Upper lobe of right lung (tissue), 1 donor: ENCODE measurements at regions not wholly inside any gene's neighbourhood (a gene's known extent, or its start where the extent isn't known, plus 50 kb on each side); places are given as distances from the start of the nearest gene placed in this dataset.

ENCODE experiments used
- ATAC-seq: fragments of 200-7000 bp; cut with Tn5 transposase; one replicate; pipeline ENCODE4 v1.9.1; 2020; ENCODE audit warnings: mild to moderate bottlenecking, moderate library complexity
- DNase-seq: peaks from one replicate; pipeline ENCODE4 v3.0.0-alpha.2; 2020
- H3K27ac ChIP-seq: fragments of 200-600 bp; one replicate; pipeline ENCODE4 v1.8.0; 2022
- H3K27me3 ChIP-seq: fragments of 200-600 bp; one replicate; pipeline ENCODE4 v1.8.0; 2022; ENCODE audit warnings: mild to moderate bottlenecking
- H3K36me3 ChIP-seq: fragments of 200-600 bp; one replicate; pipeline ENCODE4 v1.8.0; 2022
- H3K4me1 ChIP-seq: fragments of 200-600 bp; one replicate; pipeline ENCODE4 v1.8.0; 2022
- H3K4me3 ChIP-seq: fragments of 200-600 bp; one replicate; pipeline ENCODE4 v1.8.0; 2022; ENCODE audit warnings: mild to moderate bottlenecking
- H3K9me3 ChIP-seq: fragments of 200-600 bp; one replicate; pipeline ENCODE4 v1.8.0; 2022
- intact Hi-C: fragments of 100-400 bp; cut with DNase I; formaldehyde crosslinking; loops from one replicate; pipeline ENCODE4 v1.11.0; 2022
- TF ChIP-seq, protein P1 (sequence below): fragments of 200-600 bp; IDR thresholded peaks from one replicate; pipeline ENCODE4 v1.8.0; 2022; ENCODE audit warnings: antibody characterized with exemption
- donor health status: DM: no; HTN: yes; CAD: no; lungs with severe emphysema.

GRCh38 chr2:8580316-8581233 is 101.3 kb upstream of the ID2 start:
- Histone ChIP-seq H3K9me3 (no peaks in the 10 kb centered on the region), H3K36me3 (no peaks in the 10 kb centered on the region), H3K27me3 (no peaks in the 10 kb centered on the region), H3K27ac (no peak overlapping the region), H3K4me3 (no peak overlapping the region), H3K4me1 (peaks cover 21% of the 10 kb centered on the region)
- DNase-seq (no peak), ATAC-seq (no peak)
- intact Hi-C loops, result no loop called here
- TF ChIP-seq, protein P1, sequence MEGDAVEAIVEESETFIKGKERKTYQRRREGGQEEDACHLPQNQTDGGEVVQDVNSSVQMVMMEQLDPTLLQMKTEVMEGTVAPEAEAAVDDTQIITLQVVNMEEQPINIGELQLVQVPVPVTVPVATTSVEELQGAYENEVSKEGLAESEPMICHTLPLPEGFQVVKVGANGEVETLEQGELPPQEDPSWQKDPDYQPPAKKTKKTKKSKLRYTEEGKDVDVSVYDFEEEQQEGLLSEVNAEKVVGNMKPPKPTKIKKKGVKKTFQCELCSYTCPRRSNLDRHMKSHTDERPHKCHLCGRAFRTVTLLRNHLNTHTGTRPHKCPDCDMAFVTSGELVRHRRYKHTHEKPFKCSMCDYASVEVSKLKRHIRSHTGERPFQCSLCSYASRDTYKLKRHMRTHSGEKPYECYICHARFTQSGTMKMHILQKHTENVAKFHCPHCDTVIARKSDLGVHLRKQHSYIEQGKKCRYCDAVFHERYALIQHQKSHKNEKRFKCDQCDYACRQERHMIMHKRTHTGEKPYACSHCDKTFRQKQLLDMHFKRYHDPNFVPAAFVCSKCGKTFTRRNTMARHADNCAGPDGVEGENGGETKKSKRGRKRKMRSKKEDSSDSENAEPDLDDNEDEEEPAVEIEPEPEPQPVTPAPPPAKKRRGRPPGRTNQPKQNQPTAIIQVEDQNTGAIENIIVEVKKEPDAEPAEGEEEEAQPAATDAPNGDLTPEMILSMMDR, result no peak

DNA sequence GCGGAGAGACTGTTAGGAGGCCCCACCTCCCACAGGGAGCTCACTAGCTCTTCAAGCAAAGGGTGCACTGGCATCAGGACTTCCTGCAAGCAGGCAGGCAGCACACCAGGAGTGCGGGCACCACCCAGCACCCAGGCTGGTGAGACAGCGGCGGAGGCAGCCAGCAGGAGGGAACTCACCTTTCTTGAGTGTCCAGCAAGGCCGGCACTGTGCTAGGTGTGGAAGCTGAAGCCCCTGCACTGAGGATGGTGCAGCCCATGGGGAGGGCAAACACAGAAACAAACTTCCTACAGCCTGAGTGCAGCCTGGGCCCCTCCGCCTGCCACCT is 100.7 kb upstream of the ID2 start:
- intact Hi-C loops, result no loop called here
- Histone ChIP-seq H3K4me3 (no peak overlapping the region), H3K4me1 (peaks cover 19% of the 10 kb centered on the region), H3K27ac (no peak overlapping the region), H3K9me3 (no peaks in the 10 kb centered on the region), H3K27me3 (no peaks in the 10 kb centered on the region), H3K36me3 (no peaks in the 10 kb centered on the region)
- TF ChIP-seq, protein P1, result no peak
- DNase-seq (no peak), ATAC-seq (no peak)

GRCh38 chr2:8581601-8582041 is 100.2 kb upstream of the ID2 start:
- no peak for ATAC-seq
- TF ChIP-seq, protein P1, result no peak
- no peaks in the 10 kb centered on the region for H3K9me3 ChIP-seq

DNA sequence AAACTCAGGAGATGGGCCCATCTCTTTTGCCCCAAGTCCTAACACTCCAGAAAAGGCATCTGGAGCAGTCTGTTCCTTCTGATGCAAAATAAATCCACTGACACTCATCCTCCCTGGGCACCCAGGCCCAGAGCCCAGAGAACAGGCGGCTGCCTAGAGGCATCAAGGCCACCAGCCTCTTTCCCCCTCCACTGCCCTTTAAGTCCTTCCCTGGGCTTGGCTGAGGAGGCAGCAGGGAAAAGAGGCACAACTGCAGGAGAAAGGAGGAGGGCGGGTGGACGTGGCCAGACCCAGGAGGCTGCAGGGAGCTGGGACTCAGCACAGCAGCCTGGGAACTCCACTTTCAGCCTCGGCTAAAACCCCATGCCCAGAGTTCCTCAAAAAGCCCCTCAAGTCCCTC is 99.7 kb upstream of the ID2 start:
- H3K36me3 ChIP-seq, result no peaks in the 10 kb centered on the region
- no peaks in the 10 kb centered on the region for H3K27me3 ChIP-seq
- DNase-seq (peak; percentile 38), ATAC-seq (no peak)
- no peaks in the 10 kb centered on the region for H3K9me3 ChIP-seq
- intact Hi-C loops, result no loop called here
- H3K4me1 ChIP-seq, result peaks cover 12% of the 10 kb centered on the region
- no peak overlapping the region for H3K4me3 ChIP-seq
- no peak overlapping the region for H3K27ac ChIP-seq
- TF ChIP-seq, protein P1, result no peak

More at GRCh38 chr2:8581601-8582041, 100.2 kb upstream of the ID2 start:
- peaks cover 15% of the 10 kb centered on the region for H3K4me1 ChIP-seq
- intact Hi-C loops, result no loop called here
- H3K27me3 ChIP-seq, result no peaks in the 10 kb centered on the region
- H3K4me3 ChIP-seq, result no peak overlapping the region
- peak overlapping the region; percentile 17 for H3K27ac ChIP-seq
- DNase-seq, result no peak
- no peaks in the 10 kb centered on the region for H3K36me3 ChIP-seq

DNA sequence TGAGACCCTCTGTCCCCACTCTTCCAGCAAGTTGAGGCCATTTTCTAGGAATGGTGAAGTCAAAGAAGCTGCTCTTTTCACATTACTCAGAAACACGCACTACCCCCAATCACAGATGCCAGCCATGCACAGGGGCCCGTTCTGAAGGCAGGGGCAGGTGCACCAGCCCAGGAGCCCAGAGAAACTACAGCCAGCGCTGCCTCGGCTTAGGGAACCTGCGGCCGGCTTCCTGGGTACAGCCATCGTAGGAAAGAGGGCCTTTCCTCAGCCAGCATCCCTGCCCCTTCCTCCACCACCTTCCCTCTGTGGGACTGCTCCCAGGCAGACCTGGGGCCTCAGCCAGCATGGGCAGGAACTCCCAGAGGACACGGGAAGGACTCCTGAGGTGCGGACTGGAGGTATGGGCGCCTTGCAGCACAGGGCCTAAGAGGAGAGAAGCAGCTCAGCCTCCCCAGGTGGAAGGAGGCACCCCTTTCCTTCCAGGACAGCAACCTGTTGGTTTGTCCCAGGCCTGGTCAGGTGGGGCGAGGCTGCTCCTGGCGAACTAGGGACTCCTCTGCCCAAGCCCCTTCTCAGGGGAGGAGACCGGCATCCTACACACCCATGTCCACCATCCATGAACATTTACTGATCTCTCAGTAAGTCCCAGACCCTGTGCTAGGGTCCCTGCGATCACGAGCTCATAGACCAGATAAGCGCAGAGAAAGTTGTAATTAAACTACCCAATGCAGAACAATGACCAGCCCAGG is 99.0 kb upstream of the ID2 start:
- intact Hi-C loops, result no loop called here
- peak overlapping the region; percentile 28 for H3K4me3 ChIP-seq
- H3K36me3 ChIP-seq, result no peaks in the 10 kb centered on the region
- H3K27me3 ChIP-seq, result no peaks in the 10 kb centered on the region
- ATAC-seq (no peak), DNase-seq (peak; percentile 62)
- no peaks in the 10 kb centered on the region for H3K9me3 ChIP-seq
- H3K4me1 ChIP-seq, result peaks cover 12% of the 10 kb centered on the region
- TF ChIP-seq, protein P1, result no peak
- H3K27ac ChIP-seq, result peak overlapping the region; percentile 34
